Brain microvascular endothelial cell (primary cell): ENCODE measurements at regions not wholly inside any gene's neighbourhood (a gene's known extent, or its start where the extent isn't known, plus 50 kb on each side); places are given as distances from the start of the nearest gene placed in this dataset.

ENCODE experiments used
- DNase-seq: peaks from one replicate; pipeline ENCODE4 v3.0.0-alpha.2; 2020
- H3K27ac ChIP-seq: fragments of 250-450 bp; sonication (Bioruptor Pico); 2 replicates; pipeline ENCODE4 v1.5.1; 2020; ENCODE audit warnings: mild to moderate bottlenecking, moderate library complexity
- H3K27me3 ChIP-seq: fragments of 250-450 bp; sonication (Bioruptor Pico); replicated peaks from 2 replicates; pipeline ENCODE4 v1.5.1; 2020; ENCODE audit warnings: mild to moderate bottlenecking
- H3K36me3 ChIP-seq: fragments of 250-450 bp; sonication (Bioruptor Pico); replicated peaks from 2 replicates; pipeline ENCODE4 v1.5.1; 2020; ENCODE audit warnings: mild to moderate bottlenecking
- H3K4me3 ChIP-seq: 2 replicates; pipeline ENCODE4 v1.5.1; 2011; ENCODE audit warnings: low read depth, mild to moderate bottlenecking, control low read depth, low read length, moderate library complexity
- CTCF ChIP-seq: IDR thresholded peaks from 2 replicates; pipeline ENCODE4 v1.5.1; 2011; ENCODE audit warnings: low read depth, mild to moderate bottlenecking, moderate library complexity, low read length, control low read depth, inconsistent platforms; ENCODE audit errors: missing control alignments
- in situ Hi-C: cut with HindIII; loops from 2 replicates; pipeline ENCODE4 v1.10.0; 2017; ENCODE audit warnings: low sequenced_read_pairs, low pct_ligation_motif_present

DNA sequence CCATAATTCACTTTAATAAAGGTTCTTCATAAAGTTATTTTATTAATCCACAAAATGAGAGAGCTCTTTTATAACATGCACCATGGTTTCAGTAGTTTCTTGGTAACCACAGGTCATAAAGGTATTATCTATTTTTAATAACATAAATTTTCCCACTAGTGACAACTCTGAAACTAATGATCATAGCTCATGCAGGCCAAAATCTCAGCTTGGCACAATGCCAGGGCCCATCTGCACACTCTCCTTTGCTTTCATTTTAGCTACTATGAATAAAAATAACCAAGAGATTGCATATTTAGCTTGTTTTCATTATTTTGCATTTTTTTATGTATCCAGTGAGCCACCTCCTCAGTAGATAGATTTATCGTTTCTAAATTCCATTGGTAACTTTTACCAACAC lies 691.8 kb upstream of the CHAC2 start:
- DNase-seq = no peak
- Histone ChIP-seq H3K27ac (no peak overlapping the region), H3K36me3 (no peaks in the 10 kb centered on the region), H3K27me3 (no peaks in the 10 kb centered on the region), H3K4me3 (no peak overlapping the region)
- in situ Hi-C loops = no loop called here
- no peak for TF ChIP-seq CTCF

DNA sequence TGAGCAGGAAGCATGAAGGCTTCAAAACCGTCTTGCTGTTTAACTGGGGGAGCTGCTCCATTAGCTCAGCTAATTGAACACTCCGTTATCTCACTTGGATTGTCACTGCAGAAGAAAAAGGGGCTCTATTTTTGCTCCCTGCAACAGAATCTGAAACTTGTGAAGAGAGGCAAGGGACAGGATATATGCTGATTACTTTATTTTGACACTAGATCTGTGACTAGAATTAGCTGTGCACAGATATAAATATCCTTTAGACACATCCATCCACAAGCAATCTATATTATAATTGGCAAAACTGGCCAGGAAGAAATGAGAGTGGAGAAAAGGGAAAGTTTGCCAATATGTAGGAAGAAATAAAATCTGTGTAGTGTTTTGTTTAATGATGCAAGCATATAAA lies 700.1 kb upstream of the CHAC2 start:
- Histone ChIP-seq H3K27ac (no peak overlapping the region), H3K27me3 (no peaks in the 10 kb centered on the region), H3K36me3 (no peaks in the 10 kb centered on the region), H3K4me3 (no peak overlapping the region)
- in situ Hi-C loops = no loop called here
- no peak for DNase-seq
- TF ChIP-seq CTCF = no peak

DNA sequence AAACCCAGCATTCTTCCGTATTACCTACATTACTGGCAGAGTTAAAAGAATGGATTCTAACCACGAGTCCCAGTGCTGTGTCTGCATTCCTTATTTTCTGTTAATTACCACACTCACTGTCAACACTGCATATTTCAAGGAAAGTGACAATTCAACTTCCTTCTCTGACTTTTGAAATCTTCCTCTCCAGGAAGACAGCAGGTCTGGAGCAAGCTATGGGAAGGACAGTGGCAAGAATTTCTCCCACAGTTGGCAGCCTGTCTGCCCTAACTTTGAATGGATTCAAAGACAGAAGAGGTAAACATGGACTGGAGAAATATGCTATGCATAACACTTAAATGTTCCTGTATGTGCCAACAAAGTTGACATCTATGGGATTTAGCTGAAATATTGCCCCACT lies 700.5 kb upstream of the CHAC2 start:
- H3K4me3 ChIP-seq = no peak overlapping the region
- no peaks in the 10 kb centered on the region for H3K36me3 ChIP-seq
- no peaks in the 10 kb centered on the region for H3K27me3 ChIP-seq
- in situ Hi-C loops = no loop called here
- H3K27ac ChIP-seq = no peak overlapping the region
- DNase-seq = no peak
- TF ChIP-seq CTCF = no peak

- DNase-seq = no peak
- Histone ChIP-seq H3K4me3 (no peak overlapping the region), H3K27ac (no peak overlapping the region), H3K27me3 (no peaks in the 10 kb centered on the region), H3K36me3 (no peaks in the 10 kb centered on the region)
- TF ChIP-seq CTCF = no peak
- in situ Hi-C loops = no loop called here
These were observed 703.5 kb upstream of the CHAC2 start for GRCh38 chr2:53064154-53064553.

- Histone ChIP-seq H3K27me3 (no peaks in the 10 kb centered on the region), H3K36me3 (no peaks in the 10 kb centered on the region), H3K4me3 (no peak overlapping the region), H3K27ac (no peak overlapping the region)
- in situ Hi-C loops = no loop called here
- DNase-seq = peak; percentile 48
- TF ChIP-seq CTCF = no peak
These were observed 709.1 kb upstream of the CHAC2 start for GRCh38 chr2:53058526-53058925.

DNA sequence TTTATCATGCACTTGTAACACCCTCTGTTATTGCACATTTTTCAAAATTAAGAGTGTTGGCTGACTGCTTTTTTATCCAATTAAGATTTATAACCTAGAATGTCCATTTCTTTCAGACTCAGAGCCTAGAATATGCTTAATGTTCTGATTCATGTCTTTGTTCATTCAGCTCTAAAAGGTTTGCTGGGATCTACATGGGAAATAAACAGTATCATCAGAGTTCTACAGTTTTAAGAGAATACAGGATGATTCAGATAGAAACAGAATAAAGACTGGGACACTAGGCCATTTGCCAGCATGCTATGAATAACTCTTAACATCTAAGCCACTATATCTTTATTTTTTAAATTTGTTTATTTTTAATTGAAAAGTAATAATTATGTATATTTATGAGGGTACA lies 713.7 kb upstream of the CHAC2 start:
- H3K36me3 ChIP-seq = no peaks in the 10 kb centered on the region
- H3K27me3 ChIP-seq = no peaks in the 10 kb centered on the region
- no peak overlapping the region for H3K4me3 ChIP-seq
- no peak overlapping the region for H3K27ac ChIP-seq
- in situ Hi-C loops = no loop called here
- DNase-seq = no peak
- no peak for TF ChIP-seq CTCF
